OCI-LY7 (cell line): ENCODE measurements at regions not wholly inside any gene's neighbourhood (a gene's known extent, or its start where the extent isn't known, plus 50 kb on each side); places are given as distances from the start of the nearest gene placed in this dataset.

Source experiments
- CTCF ChIP-seq: fragments of 200-600 bp; sonication (generic); conservative IDR thresholded peaks from 2 replicates; pipeline ENCODE4 v1.5.1; 2014; ENCODE audit warnings: mild to moderate bottlenecking, antibody characterized with exemption, low read length, moderate library complexity, mixed read lengths
- EZH2phosphoT487 ChIP-seq: fragments of 200-600 bp; sonication (generic); IDR thresholded peaks from 2 replicates; pipeline ENCODE4 v1.6.1; 2018; ENCODE audit warnings: low read depth, borderline replicate concordance, mild to moderate bottlenecking, mixed run types, antibody characterized with exemption, low read length, moderate library complexity, mixed read lengths

- TF ChIP-seq CTCF (no peak), EZH2phosphoT487 (no peak)
Measured at GRCh38 chr12:47024463-47024862, 55.0 kb upstream of the PCED1B start.
